ENCODE measurements at regions not wholly inside any gene's neighbourhood (a gene's known extent, or its start where the extent isn't known, plus 50 kb on each side); places are given as distances from the start of the nearest gene placed in this dataset.

GRCh38 chr5:6111131-6111530 lies 267.2 kb downstream of the MED10 start:
- TF ChIP-seq CTCF (IDR thresholded peaks at IDR 0.05) (no peak), POLR2A (IDR thresholded peaks at IDR 0.05) (no peak)

Data from thyroid gland (tissue), 4 donors.